Mesendoderm (in vitro differentiated cells): ENCODE measurements at regions not wholly inside any gene's neighbourhood (a gene's known extent, or its start where the extent isn't known, plus 50 kb on each side); places are given as distances from the start of the nearest gene placed in this dataset.

Source experiments
- DNase-seq: peaks from one replicate; pipeline ENCODE4 v3.0.0; 2013
- H2AK5ac ChIP-seq: 2 replicates; pipeline ENCODE4 v1.6.1; 2013; ENCODE audit warnings: low read length, inconsistent platforms
- H2BK120ac ChIP-seq: 2 replicates; pipeline ENCODE4 v1.6.1; 2013; ENCODE audit warnings: low read depth, mild to moderate bottlenecking, low read length, moderate library complexity, mixed read lengths
- H2BK15ac ChIP-seq: replicated peaks from 2 replicates; pipeline ENCODE4 v1.6.1; 2013; ENCODE audit warnings: low read depth, mild to moderate bottlenecking, moderate library complexity
- H2BK5ac ChIP-seq: 2 replicates; pipeline ENCODE4 v1.6.1; 2013; ENCODE audit warnings: low read length, inconsistent platforms
- H3K18ac ChIP-seq: 2 replicates; pipeline ENCODE4 v1.6.1; 2013; ENCODE audit warnings: mild to moderate bottlenecking, low read length, mixed read lengths
- H3K23ac ChIP-seq: one replicate; pipeline ENCODE4 v1.6.1; 2013; ENCODE audit warnings: low read length
- H3K27ac ChIP-seq: 2 replicates; pipeline ENCODE4 v1.5.1; 2013; ENCODE audit warnings: low read depth, mild to moderate bottlenecking, inconsistent platforms, low read length, moderate library complexity
- H3K27me3 ChIP-seq: 2 replicates; pipeline ENCODE4 v1.6.1; 2013; ENCODE audit warnings: low read length, control low read depth, mild to moderate bottlenecking, inconsistent platforms; ENCODE audit not compliant: insufficient read depth, poor library complexity
- H3K36me3 ChIP-seq: 2 replicates; pipeline ENCODE4 v1.6.1; 2013; ENCODE audit warnings: low read length, inconsistent platforms; ENCODE audit not compliant: control insufficient read depth, insufficient read depth
- H3K4ac ChIP-seq: one replicate; pipeline ENCODE4 v1.6.1; 2013; ENCODE audit warnings: low read depth, mild to moderate bottlenecking, low read length, moderate library complexity
- H3K4me1 ChIP-seq: 2 replicates; pipeline ENCODE4 v1.6.1; 2013; ENCODE audit warnings: low read depth, low read length, inconsistent platforms; ENCODE audit not compliant: control insufficient read depth
- H3K4me2 ChIP-seq: 2 replicates; pipeline ENCODE4 v1.6.1; 2013; ENCODE audit warnings: low read length
- H3K4me3 ChIP-seq: 2 replicates; pipeline ENCODE4 v1.5.1; 2013; ENCODE audit warnings: mild to moderate bottlenecking, low read length
- H3K56ac ChIP-seq: one replicate; pipeline ENCODE4 v1.6.1; 2013; ENCODE audit warnings: low read length
- H3K79me1 ChIP-seq: 2 replicates; pipeline ENCODE4 v1.6.1; 2013; ENCODE audit warnings: low read length, inconsistent platforms
- H3K79me2 ChIP-seq: 2 replicates; pipeline ENCODE4 v1.6.1; 2013; ENCODE audit warnings: mild to moderate bottlenecking, low read length; ENCODE audit not compliant: control insufficient read depth, insufficient read depth
- H3K9ac ChIP-seq: 2 replicates; pipeline ENCODE4 v1.6.1; 2013; ENCODE audit warnings: low read length, inconsistent platforms
- H4K5ac ChIP-seq: one replicate; pipeline ENCODE4 v1.6.1; 2013; ENCODE audit warnings: low read length
- H4K8ac ChIP-seq: one replicate; pipeline ENCODE4 v1.6.1; 2013; ENCODE audit warnings: low read depth, mild to moderate bottlenecking, control low read depth, low read length, moderate library complexity
- WGBS: extraction: QIAGEN DNeasy Blood & Tissue Kit; methylation state at CpG from one replicate; pipeline ENCODE4 v1.1.7; 2013; ENCODE audit warnings: low lambda C conversion rate, missing lambda C conversion rate; ENCODE audit not compliant: insufficient coverage; ENCODE audit errors: extremely low coverage; 5-methylcytosine and 5-hydroxymethylcytosine counted together

DNA sequence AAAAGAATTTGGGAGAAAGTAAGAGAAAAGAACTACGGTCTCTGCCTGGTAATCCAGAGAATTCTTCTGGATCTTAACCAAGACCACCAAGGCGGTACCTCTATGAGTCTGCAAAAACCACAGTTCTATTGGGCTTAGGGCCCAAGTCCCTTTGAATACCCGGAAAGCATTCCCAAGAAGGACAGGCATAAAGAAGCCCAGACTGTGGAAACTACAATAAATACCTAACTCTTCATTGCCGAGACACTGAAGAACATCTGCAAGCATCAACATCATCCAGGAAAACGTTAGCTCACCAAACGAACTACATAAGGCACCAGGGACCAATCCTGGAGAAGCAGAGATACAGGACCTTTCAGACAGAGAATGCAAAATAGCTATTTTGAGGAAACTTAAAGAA is 162.3 kb upstream of the TMC3 start:
- no CpG with 5 or more reads among the region's 6 CpGs for WGBS
- H3K4ac ChIP-seq, result no peak overlapping the region
- no peak overlapping the region for H3K18ac ChIP-seq
- H3K36me3 ChIP-seq, result no peaks in the 10 kb centered on the region
- no peak overlapping the region for H3K23ac ChIP-seq
- no peak overlapping the region for H2BK120ac ChIP-seq
- H3K4me1 ChIP-seq, result no peaks in the 10 kb centered on the region
- H3K4me2 ChIP-seq, result no peak overlapping the region
- H4K5ac ChIP-seq, result no peak overlapping the region
- no peak overlapping the region for H2BK15ac ChIP-seq
- no peak overlapping the region for H2AK5ac ChIP-seq
- H3K56ac ChIP-seq, result no peak overlapping the region
- H3K27me3 ChIP-seq, result no peaks in the 10 kb centered on the region
- no peak overlapping the region for H3K27ac ChIP-seq
- H3K79me1 ChIP-seq, result no peaks in the 10 kb centered on the region
- H3K4me3 ChIP-seq, result no peak overlapping the region
- H2BK5ac ChIP-seq, result no peak overlapping the region
- H4K8ac ChIP-seq, result no peak overlapping the region
- H3K79me2 ChIP-seq, result no peaks in the 10 kb centered on the region
- DNase-seq, result no peak
- H3K9ac ChIP-seq, result no peak overlapping the region

GRCh38 chr15:81534124-81534523 is 160.1 kb upstream of the TMC3 start:
- Histone ChIP-seq H3K9ac (no peak overlapping the region), H3K4ac (no peak overlapping the region), H3K27me3 (no peaks in the 10 kb centered on the region), H3K4me2 (no peak overlapping the region), H3K36me3 (no peaks in the 10 kb centered on the region), H3K4me1 (no peaks in the 10 kb centered on the region), H3K4me3 (no peak overlapping the region), H3K27ac (no peak overlapping the region), H3K79me1 (no peaks in the 10 kb centered on the region), H4K5ac (no peak overlapping the region), H2AK5ac (no peak overlapping the region), H2BK5ac (no peak overlapping the region), H3K56ac (no peak overlapping the region), H3K79me2 (no peaks in the 10 kb centered on the region), H2BK120ac (no peak overlapping the region), H3K18ac (no peak overlapping the region), H4K8ac (no peak overlapping the region), H2BK15ac (no peak overlapping the region), H3K23ac (no peak overlapping the region)
- WGBS, result no CpG with 5 or more reads among the region's 1 CpG
- no peak for DNase-seq

- H3K18ac ChIP-seq, result no peak overlapping the region
- H3K27me3 ChIP-seq, result no peaks in the 10 kb centered on the region
- no peaks in the 10 kb centered on the region for H3K79me1 ChIP-seq
- no peak overlapping the region for H4K8ac ChIP-seq
- H2BK5ac ChIP-seq, result no peak overlapping the region
- no peaks in the 10 kb centered on the region for H3K79me2 ChIP-seq
- no peak overlapping the region for H3K56ac ChIP-seq
- no peak overlapping the region for H3K23ac ChIP-seq
- no peaks in the 10 kb centered on the region for H3K4me1 ChIP-seq
- H3K4me3 ChIP-seq, result no peak overlapping the region
- H3K4ac ChIP-seq, result no peak overlapping the region
- no peak overlapping the region for H3K27ac ChIP-seq
- H2AK5ac ChIP-seq, result no peak overlapping the region
- H3K36me3 ChIP-seq, result no peaks in the 10 kb centered on the region
- WGBS, result no CpG with 5 or more reads among the region's 1 CpG
- H2BK15ac ChIP-seq, result no peak overlapping the region
- H3K9ac ChIP-seq, result no peak overlapping the region
- no peak overlapping the region for H2BK120ac ChIP-seq
- no peak overlapping the region for H4K5ac ChIP-seq
- no peak for DNase-seq
- H3K4me2 ChIP-seq, result no peak overlapping the region
These were observed 158.0 kb upstream of the TMC3 start for GRCh38 chr15:81532001-81532400.

DNA sequence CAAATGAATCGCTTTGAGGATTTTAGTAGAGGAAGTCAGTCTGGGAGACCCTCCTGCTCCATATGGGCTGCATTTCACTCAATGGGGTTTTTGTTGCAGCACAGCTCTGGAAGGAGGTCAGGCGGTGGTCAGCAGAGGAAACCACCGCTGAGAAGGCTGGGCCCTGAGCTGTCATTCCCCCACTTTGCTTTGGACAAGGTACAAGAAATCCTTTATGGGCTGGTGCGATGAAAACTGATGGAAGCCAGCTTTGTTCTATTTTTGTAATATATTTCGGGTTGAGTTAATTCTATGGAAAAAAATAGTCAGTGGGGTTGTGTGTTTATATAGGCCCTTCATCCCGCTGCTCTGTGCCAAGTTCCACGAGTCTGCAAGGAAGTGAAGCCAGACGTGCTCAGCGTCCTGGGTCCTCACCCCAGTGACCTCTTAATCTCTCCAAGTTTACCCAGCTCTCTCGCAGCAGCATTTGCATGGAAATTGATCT is 157.1 kb upstream of the TMC3 start:
- Histone ChIP-seq H3K4me2 (no peak overlapping the region), H3K27me3 (no peaks in the 10 kb centered on the region), H3K23ac (no peak overlapping the region), H3K27ac (no peak overlapping the region), H3K9ac (no peak overlapping the region), H3K79me1 (no peaks in the 10 kb centered on the region), H3K56ac (no peak overlapping the region), H3K4ac (no peak overlapping the region), H3K79me2 (no peaks in the 10 kb centered on the region), H3K36me3 (no peaks in the 10 kb centered on the region), H3K4me3 (no peak overlapping the region), H3K18ac (no peak overlapping the region), H4K8ac (no peak overlapping the region), H2AK5ac (no peak overlapping the region), H2BK15ac (no peak overlapping the region), H4K5ac (no peak overlapping the region), H2BK120ac (no peak overlapping the region), H3K4me1 (no peaks in the 10 kb centered on the region), H2BK5ac (no peak overlapping the region)
- 100% methylated on average over 1 of the region's 10 CpGs for WGBS
- no peak for DNase-seq

- Histone ChIP-seq H3K4ac (no peak overlapping the region), H3K27ac (no peak overlapping the region), H3K4me2 (no peak overlapping the region), H3K4me1 (no peaks in the 10 kb centered on the region), H4K8ac (no peak overlapping the region), H2AK5ac (no peak overlapping the region), H2BK5ac (no peak overlapping the region), H2BK15ac (no peak overlapping the region), H3K4me3 (no peak overlapping the region), H3K18ac (no peak overlapping the region), H3K79me1 (no peaks in the 10 kb centered on the region), H3K9ac (no peak overlapping the region), H3K23ac (no peak overlapping the region), H3K56ac (no peak overlapping the region), H3K79me2 (no peaks in the 10 kb centered on the region), H4K5ac (no peak overlapping the region), H2BK120ac (no peak overlapping the region), H3K27me3 (no peaks in the 10 kb centered on the region), H3K36me3 (no peaks in the 10 kb centered on the region)
- DNase-seq, result peak; percentile 14
- no CpG with 5 or more reads among the region's 3 CpGs for WGBS
These were observed 156.3 kb upstream of the TMC3 start for GRCh38 chr15:81530271-81530691.

DNA sequence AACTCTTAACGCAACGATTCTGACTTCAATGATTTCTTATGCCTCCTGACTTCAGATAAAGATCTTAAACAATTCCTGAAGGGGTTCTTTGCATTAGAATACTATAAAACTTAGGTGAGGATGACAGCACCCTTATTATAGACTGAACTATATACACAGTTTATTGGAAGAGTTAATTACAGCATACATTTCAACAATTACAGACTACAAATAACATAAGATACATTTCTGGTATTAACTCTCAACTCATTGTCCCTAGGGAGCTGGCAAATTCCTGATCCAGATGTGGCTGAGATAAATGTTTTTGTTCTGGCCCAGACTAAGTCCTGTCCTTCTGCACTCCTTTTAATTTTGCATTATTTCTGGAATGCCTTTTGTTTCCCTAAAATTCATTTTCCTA is 155.5 kb upstream of the TMC3 start:
- H3K4ac ChIP-seq, result no peak overlapping the region
- H4K8ac ChIP-seq, result no peak overlapping the region
- no peak overlapping the region for H3K23ac ChIP-seq
- no peak overlapping the region for H4K5ac ChIP-seq
- DNase-seq, result no peak
- no peak overlapping the region for H3K27ac ChIP-seq
- no peak overlapping the region for H2BK120ac ChIP-seq
- H3K79me1 ChIP-seq, result no peaks in the 10 kb centered on the region
- H3K4me1 ChIP-seq, result no peaks in the 10 kb centered on the region
- no peak overlapping the region for H3K9ac ChIP-seq
- H3K18ac ChIP-seq, result no peak overlapping the region
- H2AK5ac ChIP-seq, result no peak overlapping the region
- H3K79me2 ChIP-seq, result no peaks in the 10 kb centered on the region
- H3K36me3 ChIP-seq, result no peaks in the 10 kb centered on the region
- no peaks in the 10 kb centered on the region for H3K27me3 ChIP-seq
- H2BK5ac ChIP-seq, result no peak overlapping the region
- H3K4me2 ChIP-seq, result no peak overlapping the region
- no peak overlapping the region for H3K4me3 ChIP-seq
- WGBS, result no CpG with 5 or more reads among the region's 2 CpGs
- H2BK15ac ChIP-seq, result no peak overlapping the region
- no peak overlapping the region for H3K56ac ChIP-seq
